GM12878 (cell line): ENCODE measurements at regions not wholly inside any gene's neighbourhood (a gene's known extent, or its start where the extent isn't known, plus 50 kb on each side); places are given as distances from the start of the nearest gene placed in this dataset.

ENCODE experiments used
- BMI1 ChIP-seq: fragments of 450-650 bp; IDR thresholded peaks from 2 replicates; pipeline ENCODE4 v1.6.1; 2016; ENCODE audit warnings: mild to moderate bottlenecking, moderate library complexity, borderline replicate concordance
- POLR2AphosphoS2 ChIP-seq: IDR thresholded peaks from 2 replicates; pipeline ENCODE4 v1.6.1; 2011; ENCODE audit warnings: low read depth, mild to moderate bottlenecking, low read length, improper control_type of control experiment, moderate library complexity
- POLR2AphosphoS5 ChIP-seq: IDR thresholded peaks from 2 replicates; pipeline ENCODE4 v1.6.1; 2011; ENCODE audit warnings: mild to moderate bottlenecking, low read length, inconsistent platforms

- no peak for TF ChIP-seq POLR2AphosphoS5
- TF ChIP-seq BMI1, result no peak
- no peak for TF ChIP-seq POLR2AphosphoS2
These were observed 67.8 kb downstream of the PLXNA1 start for GRCh38 chr3:127050733-127051132.
